Activated T-cell treated with anti-CD3 and anti-CD28 coated beads for 48 hours (primary cell): ENCODE measurements at regions not wholly inside any gene's neighbourhood (a gene's known extent, or its start where the extent isn't known, plus 50 kb on each side); places are given as distances from the start of the nearest gene placed in this dataset.

Experiments used
- DNase-seq: peaks from one replicate; pipeline ENCODE4 v3.0.0-alpha.2; 2020; ENCODE audit warnings: low read depth

DNA sequence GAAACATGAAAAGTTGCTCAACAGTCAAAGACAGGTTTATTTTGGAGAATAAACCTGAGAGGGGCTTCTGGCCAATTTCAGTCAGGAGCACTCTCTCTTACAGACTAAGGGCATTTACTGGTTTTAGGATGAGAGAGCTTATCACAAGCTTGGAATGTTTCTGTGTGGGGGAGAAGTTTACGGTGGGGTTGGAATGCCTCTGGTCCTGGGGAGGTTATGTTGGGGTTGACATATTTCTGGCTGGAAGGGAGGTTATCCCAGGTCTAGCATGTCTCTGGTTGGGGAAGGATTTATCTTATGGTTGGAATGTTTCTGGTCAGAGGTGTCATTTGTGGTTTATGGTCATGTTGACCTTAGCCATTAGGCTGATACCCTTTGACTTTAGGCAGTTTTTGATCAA lies 1867.3 kb downstream of the EFNA5 start:
- no peak for DNase-seq

- no peak for DNase-seq
Measured at GRCh38 chr5:105794578-105794977, 1876.2 kb downstream of the EFNA5 start.

DNA sequence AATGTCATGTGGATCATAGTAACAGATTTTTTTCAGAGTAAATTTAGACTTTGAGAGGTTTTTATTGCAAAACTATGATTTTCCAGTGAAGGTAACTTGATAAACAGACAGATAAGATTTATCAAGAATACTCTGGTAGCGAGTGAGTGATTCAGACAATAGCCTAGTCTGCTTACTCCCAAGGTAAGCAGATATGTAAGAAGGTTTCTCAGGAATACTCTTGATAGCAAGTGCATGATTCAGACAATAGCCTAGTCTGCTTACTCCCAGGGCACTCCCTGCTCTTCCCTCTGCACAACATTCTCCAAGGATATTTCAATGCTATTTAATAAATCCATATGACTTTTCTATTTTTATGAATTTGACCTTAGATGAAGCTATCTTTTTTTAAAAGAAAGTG lies 1881.5 kb downstream of the EFNA5 start:
- DNase-seq = no peak

- no peak for DNase-seq
Measured at GRCh38 chr5:105783811-105784210, 1886.9 kb downstream of the EFNA5 start.

DNA sequence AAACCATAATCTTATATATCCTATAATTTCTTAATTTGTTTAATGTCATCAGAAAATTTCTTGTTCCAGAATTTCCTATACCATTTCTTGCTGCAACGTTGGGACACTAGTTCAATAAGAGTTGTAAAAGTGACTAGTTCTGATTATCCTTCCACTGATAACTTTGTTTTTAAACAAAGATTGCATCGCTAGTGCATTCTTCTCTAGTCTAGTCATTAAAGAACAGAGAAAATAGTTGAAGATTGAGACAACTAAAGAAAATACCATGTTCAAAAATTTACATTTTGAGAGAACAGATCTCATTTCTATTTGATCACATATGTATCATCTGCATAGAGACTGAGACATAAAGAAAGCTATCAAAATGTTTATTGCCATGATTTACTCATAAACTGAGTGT lies 1888.2 kb downstream of the EFNA5 start:
- DNase-seq = no peak

GRCh38 chr5:105773241-105773640 lies 1897.5 kb downstream of the EFNA5 start:
- no peak for DNase-seq

- no peak for DNase-seq
Measured at GRCh38 chr5:105767267-105767666, 1903.5 kb downstream of the EFNA5 start.

DNA sequence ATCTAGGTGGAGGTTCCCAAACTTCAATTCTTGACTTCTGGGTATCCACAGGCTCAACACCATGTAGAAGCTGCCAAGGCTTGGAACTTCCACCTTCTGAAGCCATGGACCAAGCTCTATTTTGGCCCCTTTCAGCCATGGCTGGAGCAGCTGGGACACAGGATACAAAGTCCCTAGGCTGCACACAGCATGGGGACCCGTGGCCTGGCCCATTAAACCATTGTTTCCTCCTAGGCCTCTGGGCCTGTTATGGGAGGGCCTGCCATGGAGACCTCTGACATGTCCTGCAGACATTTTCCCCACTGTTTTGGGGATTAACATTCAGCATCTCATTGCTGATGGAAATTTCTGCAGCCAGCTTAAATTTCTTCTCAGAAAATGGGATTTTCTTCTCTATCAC lies 1908.0 kb downstream of the EFNA5 start:
- no peak for DNase-seq

- no peak for DNase-seq
Measured at GRCh38 chr5:105754056-105754455, 1916.7 kb downstream of the EFNA5 start.

DNA sequence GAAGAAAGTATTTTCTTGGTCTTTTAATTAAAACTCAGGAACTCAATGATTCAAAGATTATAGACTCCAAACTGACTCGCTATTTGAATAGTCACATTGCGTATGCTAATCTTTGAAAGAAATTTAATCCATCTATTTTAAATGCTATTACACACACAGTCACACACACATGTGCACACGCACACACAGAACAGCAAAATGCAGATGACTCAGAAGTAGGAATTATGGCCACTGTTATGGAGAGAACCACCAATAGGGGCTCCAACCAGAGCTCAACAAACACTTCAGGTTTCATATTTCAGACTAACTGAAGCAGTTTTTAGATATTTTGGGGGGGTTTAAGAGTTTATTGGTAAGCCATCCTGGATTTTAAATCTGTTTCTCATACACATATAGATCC lies 1917.9 kb downstream of the EFNA5 start:
- no peak for DNase-seq

DNA sequence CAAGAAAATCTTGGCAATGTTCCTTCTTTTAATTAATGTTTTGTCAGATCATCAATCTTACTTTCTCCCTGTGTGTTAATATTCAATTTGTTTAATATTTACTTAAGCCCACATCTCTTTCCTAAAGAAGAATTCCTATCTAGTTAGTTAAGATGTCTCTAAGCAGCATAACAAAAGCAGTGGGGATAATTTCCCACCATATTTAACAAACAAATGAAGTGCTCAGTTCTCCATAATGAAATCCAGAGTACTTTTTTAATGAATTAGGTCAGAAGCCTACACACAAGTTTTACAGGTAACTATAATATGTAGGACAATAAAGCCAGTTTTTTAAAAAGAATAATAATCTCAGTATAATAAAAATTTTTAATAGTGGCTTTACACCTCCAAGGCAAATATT lies 1918.8 kb downstream of the EFNA5 start:
- no peak for DNase-seq

- no peak for DNase-seq
Measured at GRCh38 chr5:105745111-105745510, 1925.6 kb downstream of the EFNA5 start.

- no peak for DNase-seq
Measured at GRCh38 chr5:105740242-105740641, 1930.5 kb downstream of the EFNA5 start.

- DNase-seq = no peak
Measured at GRCh38 chr5:105739732-105740131, 1931.0 kb downstream of the EFNA5 start.

GRCh38 chr5:105735704-105736103 lies 1935.0 kb downstream of the EFNA5 start:
- DNase-seq = no peak

- no peak for DNase-seq
Measured at GRCh38 chr5:105730982-105731381, 1939.8 kb downstream of the EFNA5 start.

GRCh38 chr5:105726093-105726492 lies 1944.6 kb downstream of the EFNA5 start:
- no peak for DNase-seq

GRCh38 chr5:105708442-105708841 lies 1962.3 kb downstream of the EFNA5 start:
- no peak for DNase-seq

DNA sequence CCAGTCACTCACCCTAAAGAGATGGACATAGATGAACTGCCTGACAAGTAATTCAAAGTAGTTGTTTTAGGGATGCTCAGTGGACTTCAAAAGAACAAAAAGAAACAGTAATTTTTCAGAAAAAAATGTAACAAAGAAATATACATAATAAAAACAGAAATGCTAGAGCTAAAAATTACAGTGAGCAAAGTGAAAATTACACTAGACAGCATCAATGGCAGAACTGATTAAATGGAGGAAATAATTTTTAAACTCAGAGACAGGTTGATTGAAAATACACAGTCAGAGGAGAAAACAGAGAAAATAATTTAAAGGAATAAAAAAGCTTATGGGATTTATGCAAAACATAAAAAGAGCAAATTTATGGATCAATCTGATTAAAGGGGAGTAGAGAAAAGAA lies 1968.4 kb downstream of the EFNA5 start:
- DNase-seq = no peak

DNA sequence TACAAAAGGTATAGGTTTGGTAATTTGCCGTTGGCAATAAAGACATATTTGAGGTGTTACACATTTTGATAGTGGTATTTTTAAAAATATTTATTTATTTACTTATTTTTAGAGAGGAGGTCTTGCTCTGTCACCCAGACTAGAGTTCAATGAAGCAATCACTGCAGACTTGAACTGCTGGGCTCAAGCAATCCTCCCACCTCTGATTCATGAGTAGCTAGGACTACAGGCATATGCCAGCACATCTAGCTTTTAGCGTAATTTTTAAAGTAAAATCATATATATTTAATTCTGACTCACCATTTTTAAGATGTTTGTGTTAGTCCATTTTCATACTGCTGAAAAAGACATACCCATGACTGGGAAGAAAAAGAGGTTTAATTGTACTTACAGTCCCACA lies 1974.3 kb downstream of the EFNA5 start:
- DNase-seq = no peak

DNA sequence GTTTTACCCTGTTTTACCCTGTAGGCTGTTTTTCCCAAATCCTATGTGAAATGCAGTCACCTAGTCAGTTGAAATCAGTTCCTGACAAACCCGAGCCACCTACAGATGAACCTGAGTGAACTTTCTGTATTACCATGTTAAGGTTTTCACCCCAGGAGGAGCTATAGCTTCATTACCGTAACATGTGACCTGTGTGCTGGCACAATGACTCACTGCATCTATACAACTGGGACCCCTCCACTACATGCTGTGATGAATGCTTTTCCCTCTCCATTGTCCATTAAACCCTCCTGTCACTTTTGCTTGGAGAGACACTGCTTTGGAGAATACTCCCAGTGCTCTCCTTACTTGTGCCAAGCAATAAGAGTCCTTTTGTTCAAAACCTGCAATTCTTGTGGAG lies 1974.8 kb downstream of the EFNA5 start:
- no peak for DNase-seq

- no peak for DNase-seq
Measured at GRCh38 chr5:105689596-105689995, 1981.1 kb downstream of the EFNA5 start.

DNA sequence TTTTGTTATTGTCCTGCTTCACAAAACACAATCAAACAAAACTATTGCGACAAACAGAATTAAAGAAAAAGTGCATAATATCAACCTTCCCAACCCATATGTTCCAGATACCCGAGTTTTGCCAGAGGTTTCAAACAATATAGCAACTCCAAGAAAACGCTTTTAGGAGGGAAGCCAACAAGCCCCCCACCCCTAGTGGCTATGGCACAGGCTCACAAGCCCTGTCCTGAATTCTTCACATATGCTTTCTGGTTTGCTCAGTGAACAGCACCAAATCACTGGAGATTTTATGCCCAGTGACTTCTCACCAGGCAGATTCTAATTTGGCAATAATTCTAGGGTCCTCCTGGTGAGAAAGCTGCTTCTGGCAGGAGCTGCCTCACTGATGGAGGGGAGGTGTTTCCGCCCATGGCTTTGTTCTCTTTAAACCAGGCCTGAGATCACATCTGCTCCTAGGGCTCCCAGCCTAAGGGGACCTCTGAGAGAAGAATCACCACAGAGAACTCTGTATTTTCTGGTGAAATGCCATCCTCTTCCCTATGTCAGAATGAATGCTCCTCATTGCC lies 1982.4 kb downstream of the EFNA5 start:
- no peak for DNase-seq

DNA sequence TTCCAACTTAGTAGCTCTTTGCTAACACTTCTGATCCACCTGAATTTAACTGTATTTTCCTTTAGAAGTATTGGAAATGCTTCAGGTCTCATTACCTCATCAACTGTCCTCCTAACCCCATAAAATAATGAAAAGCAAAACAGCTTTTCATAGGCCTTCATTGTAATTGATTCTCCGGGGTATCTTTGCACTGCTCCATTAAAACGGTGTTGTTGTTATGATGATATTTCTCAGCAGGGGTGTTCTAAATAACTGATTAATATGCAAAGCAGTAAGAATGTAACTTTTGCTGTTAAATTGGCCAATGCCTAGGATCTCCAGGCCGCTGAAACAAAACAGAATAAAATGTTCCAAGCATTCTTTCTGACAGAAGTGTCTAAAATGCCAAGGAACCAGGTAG lies 1983.2 kb downstream of the EFNA5 start:
- no peak for DNase-seq

- DNase-seq = no peak
Measured at GRCh38 chr5:105685884-105686283, 1984.9 kb downstream of the EFNA5 start.
